SH-SY5Y (cell line): ENCODE measurements at regions not wholly inside any gene's neighbourhood (a gene's known extent, or its start where the extent isn't known, plus 50 kb on each side); places are given as distances from the start of the nearest gene placed in this dataset.

ENCODE experiments used
- GATA2 ChIP-seq: IDR thresholded peaks from 2 replicates; pipeline ENCODE4 v1.6.1; 2011; ENCODE audit warnings: mild to moderate bottlenecking, low read depth, low read length
- GATA3 ChIP-seq: IDR thresholded peaks from 2 replicates; pipeline ENCODE4 v1.6.1; 2011; ENCODE audit warnings: low read depth, mild to moderate bottlenecking, low read length, moderate library complexity

DNA sequence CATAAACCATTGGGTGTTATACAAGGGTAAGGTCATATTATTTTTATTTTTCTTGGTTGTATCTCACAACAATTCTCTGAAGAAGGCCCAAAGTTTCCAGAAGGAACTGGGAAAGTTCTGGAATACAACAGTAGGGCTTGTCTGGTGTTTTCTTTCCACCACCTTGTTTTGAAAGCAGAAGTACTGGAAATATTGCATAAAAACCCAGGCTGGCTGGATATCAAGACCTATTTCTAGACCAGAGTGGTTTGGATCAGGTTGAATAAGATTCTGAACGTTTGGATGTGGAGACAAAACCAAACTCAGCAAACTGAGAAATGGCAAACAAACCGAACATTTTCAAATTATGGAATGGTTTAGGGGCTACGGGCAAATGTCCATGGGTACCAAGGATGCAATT, 182.6 kb upstream of the FZD8 start:
- no peak for TF ChIP-seq GATA2
- no peak for TF ChIP-seq GATA3
